Thoracic aorta (tissue), 2 donors: ENCODE measurements at regions not wholly inside any gene's neighbourhood (a gene's known extent, or its start where the extent isn't known, plus 50 kb on each side); places are given as distances from the start of the nearest gene placed in this dataset.

Experiments
- ATAC-seq: fragments of 150-250 bp; one replicate; pipeline ENCODE4 v1.8.0; 2017; ENCODE audit warnings: low read depth; ENCODE audit not compliant: insufficient number of reproducible peaks, low FRiP score
- DNase-seq: peaks from one replicate; pipeline ENCODE4 v3.0.0-alpha.2; 2020; ENCODE audit warnings: low spot score
- H3K27ac ChIP-seq, 2 donors: fragments of 200-600 bp; sonication (generic); 1 replicate in 1 of 2; 2 replicates in 1 of 2; pipeline ENCODE4 v1.5.1; 2016; ENCODE audit warnings: mild to moderate bottlenecking in 2 of 2, moderate library complexity in 2 of 2
- H3K27me3 ChIP-seq: fragments of 200-600 bp; sonication (generic); replicated peaks from 2 replicates; pipeline ENCODE4 v1.6.0; 2016; ENCODE audit warnings: mild to moderate bottlenecking; ENCODE audit not compliant: insufficient read depth
- H3K36me3 ChIP-seq: fragments of 200-600 bp; sonication (generic); one replicate; pipeline ENCODE4 v1.5.1; 2016
- H3K4me1 ChIP-seq, 2 donors: fragments of 200-600 bp; sonication (generic); 1 replicate in 1 of 2; 2 replicates in 1 of 2; pipeline versions ENCODE4 v1.5.1 to v1.6.0; 2016; ENCODE audit warnings: low read depth in 2 of 2, mild to moderate bottlenecking in 1 of 2; ENCODE audit not compliant: control insufficient read depth in 1 of 2
- H3K4me3 ChIP-seq: fragments of 200-600 bp; sonication (generic); 2 replicates; pipeline ENCODE4 v1.5.1; 2016; ENCODE audit warnings: mild to moderate bottlenecking
- H3K9me3 ChIP-seq: fragments of 200-600 bp; sonication (generic); 2 replicates; pipeline ENCODE4 v1.5.1; 2016
- CTCF ChIP-seq: fragments of 200-600 bp; sonication (generic); IDR thresholded peaks from one replicate; pipeline ENCODE4 v1.5.1; 2019; ENCODE audit warnings: antibody characterized with exemption

- ATAC-seq (no peak), DNase-seq (no peak)
- no peak overlapping the region for H3K4me3 ChIP-seq
- no peak for TF ChIP-seq CTCF
- no peaks in the 10 kb centered on the region for H3K36me3 ChIP-seq
- H3K27me3 ChIP-seq = no peaks in the 10 kb centered on the region
- H3K27ac ChIP-seq = no peak overlapping the region
- H3K4me1 ChIP-seq = no peaks in the 10 kb centered on the region
- no peaks in the 10 kb centered on the region for H3K9me3 ChIP-seq
Measured at GRCh38 chr7:109354000-109354399, 784.3 kb downstream of the DNAJB9 start.

GRCh38 chr7:109354552-109354951 is 784.9 kb downstream of the DNAJB9 start:
- Histone ChIP-seq H3K4me1 (no peaks in the 10 kb centered on the region), H3K4me3 (no peak overlapping the region), H3K9me3 (no peaks in the 10 kb centered on the region), H3K36me3 (no peaks in the 10 kb centered on the region), H3K27ac (no peak overlapping the region), H3K27me3 (no peaks in the 10 kb centered on the region)
- no peak for DNase-seq
- no peak for ATAC-seq
- TF ChIP-seq CTCF = no peak

- Histone ChIP-seq H3K4me3 (no peak overlapping the region), H3K27me3 (no peaks in the 10 kb centered on the region), H3K27ac (no peak overlapping the region), H3K9me3 (no peaks in the 10 kb centered on the region), H3K4me1 (peaks cover 0 to 5% of the 10 kb centered on the region in 2 donors), H3K36me3 (no peaks in the 10 kb centered on the region)
- DNase-seq (no peak), ATAC-seq (no peak)
- no peak for TF ChIP-seq CTCF
Measured at GRCh38 chr7:109375823-109376222, 806.1 kb downstream of the DNAJB9 start.

DNA sequence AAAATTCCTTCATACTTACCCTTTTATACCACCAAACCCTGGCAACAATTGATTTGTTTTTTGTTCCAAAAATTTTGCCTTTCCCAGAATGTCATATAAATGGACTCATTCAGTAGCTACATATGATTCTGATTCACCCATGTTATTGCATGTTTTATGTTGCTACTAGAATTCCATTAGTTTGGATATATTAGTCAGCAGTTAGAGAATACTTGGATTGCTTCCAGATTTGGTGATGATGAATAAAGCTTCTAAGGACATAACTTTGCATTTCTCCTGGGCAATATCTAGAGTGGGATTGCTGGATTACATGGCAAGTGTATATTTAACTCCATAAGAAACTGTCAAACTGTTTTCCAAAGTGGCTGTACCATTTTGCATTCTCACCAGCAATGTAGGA is 806.9 kb downstream of the DNAJB9 start:
- TF ChIP-seq CTCF = no peak
- no peaks in the 10 kb centered on the region for H3K9me3 ChIP-seq
- H3K27me3 ChIP-seq = no peaks in the 10 kb centered on the region
- H3K4me3 ChIP-seq = no peak overlapping the region
- H3K4me1 ChIP-seq = peaks cover 0 to 5% of the 10 kb centered on the region in 2 donors
- H3K36me3 ChIP-seq = no peaks in the 10 kb centered on the region
- H3K27ac ChIP-seq = no peak overlapping the region
- ATAC-seq (no peak), DNase-seq (no peak)

- Histone ChIP-seq H3K36me3 (no peaks in the 10 kb centered on the region), H3K27me3 (no peaks in the 10 kb centered on the region), H3K9me3 (no peaks in the 10 kb centered on the region), H3K4me3 (no peak overlapping the region), H3K4me1 (peaks cover 0 to 5% of the 10 kb centered on the region in 2 donors), H3K27ac (no peak overlapping the region)
- no peak for TF ChIP-seq CTCF
- no peak for ATAC-seq
- no peak for DNase-seq
Measured at GRCh38 chr7:109377076-109377884, 807.6 kb downstream of the DNAJB9 start.
